Adrenal gland (tissue), 9 donors: ENCODE measurements at regions not wholly inside any gene's neighbourhood (a gene's known extent, or its start where the extent isn't known, plus 50 kb on each side); places are given as distances from the start of the nearest gene placed in this dataset.

Experiments
- DNase-seq, 7 donors: peaks; one replicate each; pipeline ENCODE4 v3.0.0-alpha.2; 2019 to 2020
- H3K27ac ChIP-seq, 5 donors: fragments of 200-600 bp; sonication (generic) in 4 of 5; 1 replicate in 3 of 5; 2 replicates in 2 of 5; pipeline versions ENCODE4 v1.5.1 to v1.8.0; 2016 to 2020; ENCODE audit warnings: mild to moderate bottlenecking in 1 of 5
- H3K27me3 ChIP-seq: fragments of 200-600 bp; 2 replicates; pipeline ENCODE4 v1.8.0; 2021
- H3K36me3 ChIP-seq, 2 donors: fragments of 200-600 bp; replicated peaks in 1 of 2; 1 replicate in 1 of 2; 2 replicates in 1 of 2; pipeline versions ENCODE4 v1.5.1 to v1.8.0; 2018 to 2022
- H3K4me1 ChIP-seq, 2 donors: fragments of 200-600 bp; replicated peaks in 1 of 2; 1 replicate in 1 of 2; 2 replicates in 1 of 2; pipeline versions ENCODE4 v1.5.1 to v1.8.0; 2018 to 2021
- H3K4me3 ChIP-seq, 4 donors: fragments of 200-600 bp; sonication (generic) in 3 of 4; one replicate each; pipeline ENCODE4 v1.5.1; 2016 to 2018
- H3K9me3 ChIP-seq, 3 donors: fragments of 200-600 bp; sonication (generic) in 1 of 3; replicated peaks in 1 of 3; 1 replicate in 2 of 3; 2 replicates in 1 of 3; pipeline versions ENCODE4 v1.5.1 to v1.8.0; 2016 to 2021
- POLR2A ChIP-seq, 2 donors: fragments of 450-650 bp; IDR thresholded peaks; one replicate each; pipeline ENCODE4 v1.6.1; 2017; ENCODE audit warnings: antibody characterized with exemption in 2 of 2, mild to moderate bottlenecking in 2 of 2, moderate library complexity in 1 of 2
- WGBS, 4 donors: extraction: QIAGEN DNeasy Blood & Tissue Kit in 2 of 4; methylation state at CpG; one replicate each; pipeline versions ENCODE4 v1.1.5 to v1.1.7; 2013 to 2017; 5-methylcytosine and 5-hydroxymethylcytosine counted together
- intact Hi-C, 2 donors: fragments of 100-400 bp; cut with DNase I; formaldehyde crosslinking; loops; one replicate each; pipeline versions ENCODE4 v1.14.1 to v1.15.0; 2022 to 2023
- TF ChIP-seq, protein P1 (sequence below), 6 experiments: fragments of 450-650 bp in 4 of 6; fragments of 200-600 bp in 2 of 6; sonication (generic) in 1 of 6; IDR thresholded peaks; 1 replicate in 5 of 6; 2 replicates in 1 of 6; pipeline versions ENCODE4 v1.5.1 to v1.8.0; 2016 to 2021; ENCODE audit warnings: antibody characterized with exemption in 6 of 6, mild to moderate bottlenecking in 2 of 6, moderate library complexity in 1 of 6
- donor health status: healthy with polysubstance abuse.
- donor health status: Bipolar disorder and iron deficiency.
- donor health status: DM: yes; HTN: yes; CAD: no.
- donor health status: DM: no; HTN: no; CAD: no.
- donor health status: DM: no; HTN: no; CAD: no.

DNA sequence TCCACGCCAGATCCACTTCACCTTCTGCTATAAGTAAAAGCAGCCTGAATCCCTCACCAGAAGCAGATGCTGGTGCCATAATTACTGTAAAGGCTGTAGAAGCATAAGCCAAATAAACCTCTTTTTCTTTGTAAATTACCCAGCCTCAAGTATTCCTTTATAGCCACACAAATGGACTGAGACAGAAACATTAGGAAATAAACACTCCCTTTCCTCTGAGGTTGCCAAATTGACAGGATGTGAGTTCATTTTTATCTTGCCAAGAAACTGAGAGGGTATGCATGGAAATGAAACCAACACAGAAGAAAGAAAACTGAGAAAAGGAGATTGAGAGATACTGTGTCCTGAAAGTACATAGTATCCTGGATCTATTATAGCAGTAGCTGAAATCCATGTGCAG is 481.2 kb downstream of the HAO1 start:
- Histone ChIP-seq H3K27ac (no peak overlapping the region), H3K4me3 (no peak overlapping the region), H3K36me3 (no peaks in the 10 kb centered on the region), H3K9me3 (no peaks in the 10 kb centered on the region), H3K27me3 (no peaks in the 10 kb centered on the region), H3K4me1 (no peaks in the 10 kb centered on the region)
- DNase-seq = no peak
- no peak for TF ChIP-seq POLR2A (IDR thresholded peaks at IDR 0.05)
- TF ChIP-seq, protein P1, sequence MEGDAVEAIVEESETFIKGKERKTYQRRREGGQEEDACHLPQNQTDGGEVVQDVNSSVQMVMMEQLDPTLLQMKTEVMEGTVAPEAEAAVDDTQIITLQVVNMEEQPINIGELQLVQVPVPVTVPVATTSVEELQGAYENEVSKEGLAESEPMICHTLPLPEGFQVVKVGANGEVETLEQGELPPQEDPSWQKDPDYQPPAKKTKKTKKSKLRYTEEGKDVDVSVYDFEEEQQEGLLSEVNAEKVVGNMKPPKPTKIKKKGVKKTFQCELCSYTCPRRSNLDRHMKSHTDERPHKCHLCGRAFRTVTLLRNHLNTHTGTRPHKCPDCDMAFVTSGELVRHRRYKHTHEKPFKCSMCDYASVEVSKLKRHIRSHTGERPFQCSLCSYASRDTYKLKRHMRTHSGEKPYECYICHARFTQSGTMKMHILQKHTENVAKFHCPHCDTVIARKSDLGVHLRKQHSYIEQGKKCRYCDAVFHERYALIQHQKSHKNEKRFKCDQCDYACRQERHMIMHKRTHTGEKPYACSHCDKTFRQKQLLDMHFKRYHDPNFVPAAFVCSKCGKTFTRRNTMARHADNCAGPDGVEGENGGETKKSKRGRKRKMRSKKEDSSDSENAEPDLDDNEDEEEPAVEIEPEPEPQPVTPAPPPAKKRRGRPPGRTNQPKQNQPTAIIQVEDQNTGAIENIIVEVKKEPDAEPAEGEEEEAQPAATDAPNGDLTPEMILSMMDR (IDR thresholded peaks at IDR 0.05) = no peak
- intact Hi-C loops = no loop called here
- WGBS, 4 donors = 50 to 78% (median 60%) methylated on average over 1 of the region's 1 CpG

DNA sequence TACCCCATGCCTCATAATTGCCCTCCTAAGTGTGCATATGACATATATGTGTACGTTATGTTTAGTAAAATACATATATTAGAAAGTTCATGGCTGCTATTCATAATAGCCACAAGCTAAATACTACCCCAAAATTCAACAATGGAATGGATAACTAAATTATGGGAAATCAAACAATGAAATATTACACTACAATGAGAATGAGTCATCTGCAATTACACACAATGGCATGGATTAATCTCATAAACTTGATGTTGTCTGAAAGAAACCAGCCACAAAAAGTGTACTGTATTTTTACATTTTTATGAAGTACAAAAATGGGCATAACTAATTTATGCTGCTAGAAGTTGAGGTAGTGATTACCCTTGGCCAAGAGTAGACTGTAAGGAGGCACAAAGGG is 477.0 kb downstream of the HAO1 start:
- H3K4me3 ChIP-seq = no peak overlapping the region
- H3K36me3 ChIP-seq = no peaks in the 10 kb centered on the region
- H3K27me3 ChIP-seq = no peaks in the 10 kb centered on the region
- 68 to 86% (median 73%) methylated on average over 1 of the region's 1 CpG for WGBS, 4 donors
- TF ChIP-seq POLR2A (IDR thresholded peaks at IDR 0.05) = no peak
- TF ChIP-seq, protein P1 (IDR thresholded peaks at IDR 0.05) = no peak
- H3K4me1 ChIP-seq = no peaks in the 10 kb centered on the region
- no peaks in the 10 kb centered on the region for H3K9me3 ChIP-seq
- H3K27ac ChIP-seq = no peak overlapping the region
- DNase-seq = no peak
- intact Hi-C loops = no loop called here

DNA sequence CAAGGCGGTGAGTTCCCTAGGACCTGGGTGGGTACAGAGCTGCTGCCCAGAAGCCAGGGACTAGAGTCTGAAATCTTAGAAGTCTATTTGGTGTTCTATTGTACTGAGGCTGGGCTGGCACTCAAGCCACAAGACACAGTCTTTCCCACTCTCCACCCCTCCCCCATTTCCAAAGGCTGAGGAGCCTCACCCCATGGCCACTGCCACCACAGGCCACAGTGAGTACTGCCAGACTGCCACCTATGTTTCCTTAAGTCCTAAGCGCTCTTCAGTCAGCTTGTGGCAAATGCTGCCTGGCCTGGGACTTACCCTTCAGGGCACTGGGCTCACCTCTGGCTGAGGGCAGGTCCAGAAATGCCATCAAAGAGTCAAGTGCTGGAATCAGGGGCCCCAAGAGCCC is 469.3 kb downstream of the HAO1 start:
- TF ChIP-seq, protein P1 (IDR thresholded peaks at IDR 0.05) = no peak
- no peak for TF ChIP-seq POLR2A (IDR thresholded peaks at IDR 0.05)
- H3K4me3 ChIP-seq = no peak overlapping the region
- H3K9me3 ChIP-seq = no peaks in the 10 kb centered on the region
- no peaks in the 10 kb centered on the region for H3K36me3 ChIP-seq
- no peak for DNase-seq
- no peaks in the 10 kb centered on the region for H3K27me3 ChIP-seq
- 58 to 79% (median 64%) methylated on average over 2 of the region's 2 CpGs for WGBS, 4 donors
- H3K27ac ChIP-seq = no peak overlapping the region
- intact Hi-C loops = no loop called here
- H3K4me1 ChIP-seq = no peaks in the 10 kb centered on the region

DNA sequence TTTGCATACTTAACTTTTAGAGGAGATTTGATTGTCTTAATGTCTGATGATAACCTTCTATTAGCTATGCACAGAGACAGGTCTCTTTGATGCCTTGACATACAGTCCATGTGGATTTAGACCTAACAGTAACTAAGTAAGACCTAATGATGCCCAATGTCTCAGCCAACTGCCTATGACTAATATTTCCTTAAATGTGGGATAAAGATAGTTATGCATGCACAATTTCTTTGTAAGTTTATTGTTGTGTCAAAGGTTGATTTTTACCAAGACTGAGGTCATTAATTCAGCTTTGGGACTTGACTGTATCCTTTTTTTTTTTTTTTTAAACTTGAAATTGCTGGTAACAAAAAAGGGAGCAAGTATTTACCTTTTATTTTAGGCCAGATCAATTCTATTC is 450.0 kb downstream of the HAO1 start:
- H3K27ac ChIP-seq = no peak overlapping the region
- H3K36me3 ChIP-seq = no peaks in the 10 kb centered on the region
- H3K9me3 ChIP-seq = no peaks in the 10 kb centered on the region
- DNase-seq = no peak
- intact Hi-C loops = no loop called here
- H3K4me1 ChIP-seq = no peaks in the 10 kb centered on the region
- TF ChIP-seq POLR2A (IDR thresholded peaks at IDR 0.05) = no peak
- TF ChIP-seq, protein P1 (IDR thresholded peaks at IDR 0.05) = no peak
- no peaks in the 10 kb centered on the region for H3K27me3 ChIP-seq
- no peak overlapping the region for H3K4me3 ChIP-seq
